Jurkat, Clone E6-1 (cell line): ENCODE measurements at regions not wholly inside any gene's neighbourhood (a gene's known extent, or its start where the extent isn't known, plus 50 kb on each side); places are given as distances from the start of the nearest gene placed in this dataset.

Experiments
- DNase-seq: peaks from one replicate; pipeline ENCODE4 v3.0.0-alpha.2; 2011; ENCODE audit warnings: low read depth, low spot score
- H3K4me3 ChIP-seq: 2 replicates; pipeline ENCODE4 v1.5.1; 2011; ENCODE audit warnings: mild to moderate bottlenecking, low read length, control low read depth, moderate library complexity

DNA sequence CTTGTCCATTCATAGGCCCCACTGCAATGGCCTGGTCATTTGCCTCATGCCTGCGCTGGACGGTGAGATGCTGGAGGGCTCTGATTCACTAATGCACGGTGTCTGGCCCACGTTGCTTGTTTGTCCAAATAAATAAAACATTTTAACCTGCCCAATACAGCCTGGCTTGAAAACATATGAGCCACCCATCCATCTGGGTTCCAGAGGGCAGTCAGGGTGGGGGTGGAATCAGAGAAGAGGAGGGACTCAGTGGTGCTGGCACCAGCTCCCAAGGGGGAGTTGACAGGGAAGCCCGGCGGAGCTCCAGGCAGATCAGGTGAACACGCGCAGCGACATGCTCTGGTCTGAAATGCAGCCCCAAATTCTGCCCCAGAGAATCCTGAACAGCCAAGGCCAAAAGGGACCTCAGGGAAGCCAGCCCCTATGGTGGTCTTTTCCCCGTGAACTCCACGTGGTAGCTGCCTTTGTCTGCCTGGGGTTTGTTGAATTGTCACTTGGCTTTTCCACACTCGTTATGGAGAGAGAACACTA lies 265.2 kb downstream of the UACA start:
- no peak overlapping the region for H3K4me3 ChIP-seq
- DNase-seq, result no peak

- no peak for DNase-seq
Measured at GRCh38 chr15:70497661-70498060, 265.7 kb downstream of the UACA start.

GRCh38 chr15:70495991-70496599 lies 267.3 kb downstream of the UACA start:
- H3K4me3 ChIP-seq, result no peak overlapping the region
- DNase-seq, result no peak

More at GRCh38 chr15:70497661-70498060, 265.7 kb downstream of the UACA start:
- no peak overlapping the region for H3K4me3 ChIP-seq

DNA sequence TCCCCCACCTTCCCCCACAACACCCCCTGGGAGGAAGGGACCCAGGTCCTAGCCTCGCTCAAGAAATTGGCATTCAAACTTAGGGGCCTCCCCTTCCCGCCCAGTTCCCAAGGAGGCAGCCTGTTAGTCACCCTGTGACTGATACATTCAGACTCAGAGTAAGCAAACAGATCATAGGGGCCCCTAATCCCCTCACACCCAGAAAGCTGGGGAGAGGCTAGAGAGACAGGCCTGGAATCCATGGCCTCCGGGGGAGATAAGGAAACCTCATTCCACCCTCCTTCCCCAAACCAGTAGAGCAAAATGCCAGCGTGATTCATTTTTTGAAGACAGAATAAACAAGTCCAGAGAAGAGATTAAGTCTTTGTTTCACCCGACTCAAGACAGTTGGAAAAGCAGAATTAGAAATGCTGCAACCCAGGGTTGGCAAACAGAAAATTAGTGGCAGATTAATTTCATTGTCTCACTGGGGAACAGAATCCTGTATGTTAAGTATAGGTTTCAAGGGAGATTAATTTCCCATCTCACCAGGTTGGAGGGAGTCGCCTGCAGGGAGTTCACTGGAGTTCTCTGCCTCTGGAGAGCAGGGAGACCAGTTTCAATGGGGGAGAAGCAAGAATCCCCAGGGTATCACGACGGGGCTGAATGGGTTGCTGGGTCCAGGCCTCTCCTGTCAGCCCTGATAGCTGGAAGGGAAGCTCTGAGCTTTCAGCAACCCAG lies 268.3 kb downstream of the UACA start:
- no peak for DNase-seq
- no peak overlapping the region for H3K4me3 ChIP-seq

GRCh38 chr15:70494517-70494851 lies 268.9 kb downstream of the UACA start:
- no peak for DNase-seq
- H3K4me3 ChIP-seq, result no peak overlapping the region

DNA sequence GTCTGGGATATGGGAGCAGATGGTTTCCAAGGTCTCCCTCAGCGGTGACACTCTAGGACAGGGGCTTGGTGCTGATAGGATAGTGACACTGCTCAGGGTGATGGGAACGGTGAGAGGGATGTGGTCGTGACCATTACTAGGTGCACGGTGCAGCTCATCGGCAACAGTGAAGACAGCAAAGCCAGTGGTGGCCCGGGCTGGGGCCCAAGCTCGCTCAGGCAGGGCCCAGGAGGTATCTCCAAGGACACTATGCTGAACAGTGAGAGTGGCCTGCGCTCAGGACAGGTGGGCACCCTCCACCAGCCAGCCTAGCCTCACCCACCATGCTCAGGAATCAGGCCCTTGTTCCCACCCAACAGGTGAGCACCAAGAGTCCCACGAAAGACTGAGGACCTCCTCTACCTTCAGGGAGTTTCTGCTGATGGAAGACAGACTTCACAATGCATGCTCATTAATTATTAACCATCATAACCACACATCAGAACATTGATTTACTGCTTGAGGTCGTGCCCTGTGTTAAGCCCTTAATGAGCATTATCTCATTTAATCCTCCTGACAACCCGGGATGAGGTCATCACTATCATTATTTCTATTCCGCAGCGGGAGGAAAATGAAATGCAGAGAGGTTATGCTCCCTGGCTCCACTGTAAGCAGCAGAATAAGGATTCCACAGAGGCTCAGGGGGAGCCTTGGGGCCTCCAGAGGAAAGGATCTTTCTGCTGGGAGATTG lies 269.4 kb downstream of the UACA start:
- DNase-seq, result no peak
- no peak overlapping the region for H3K4me3 ChIP-seq

DNA sequence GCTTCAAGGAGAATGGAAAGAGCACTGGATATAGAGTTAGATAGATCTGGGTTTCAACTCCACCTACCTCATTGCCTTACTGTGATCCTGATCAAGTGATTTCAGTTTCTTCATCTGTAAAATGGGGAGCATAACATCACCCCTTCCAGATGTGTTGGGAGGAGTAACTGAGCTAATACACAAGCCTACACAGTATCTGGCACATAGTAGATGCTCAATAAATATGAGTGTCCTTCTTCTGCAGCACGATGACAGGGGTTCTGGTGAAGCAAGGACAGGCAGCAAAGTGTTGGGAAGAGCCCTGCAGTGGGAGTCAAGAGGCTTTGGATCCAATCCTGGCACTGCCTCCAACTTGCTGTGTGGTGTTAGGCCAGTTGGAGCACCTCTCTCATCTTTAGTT lies 270.0 kb downstream of the UACA start:
- no peak overlapping the region for H3K4me3 ChIP-seq
- no peak for DNase-seq

GRCh38 chr15:70492240-70493177 lies 270.8 kb downstream of the UACA start:
- H3K4me3 ChIP-seq, result peak overlapping the region; percentile 37

GRCh38 chr15:70491641-70492040 lies 271.7 kb downstream of the UACA start:
- peak overlapping the region; percentile 37 for H3K4me3 ChIP-seq
- no peak for DNase-seq

More at GRCh38 chr15:70492240-70493177, 270.8 kb downstream of the UACA start:
- peak; percentile 96 for DNase-seq

- H3K4me3 ChIP-seq, result no peak overlapping the region; the same call in 1 of the 2 replicates
- no peak for DNase-seq
Measured at GRCh38 chr15:70491201-70491621, 272.1 kb downstream of the UACA start.

DNA sequence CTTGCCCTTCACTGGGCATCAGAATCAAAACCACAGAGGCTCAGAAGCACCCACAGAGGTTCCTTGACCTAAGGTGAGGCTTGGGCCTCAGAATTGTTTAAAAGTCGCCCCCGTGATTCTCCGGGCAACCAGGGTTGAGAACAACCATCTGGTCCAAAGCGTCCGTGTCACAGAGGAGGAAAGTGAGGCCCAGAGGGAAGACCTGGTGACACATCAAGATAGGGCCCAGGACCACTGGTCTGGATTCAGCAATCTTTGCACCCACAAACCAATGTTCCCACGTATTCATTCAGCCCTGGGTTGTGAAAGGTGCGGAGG lies 272.6 kb downstream of the UACA start:
- no peak for DNase-seq
- no peak overlapping the region for H3K4me3 ChIP-seq

- no peak overlapping the region for H3K4me3 ChIP-seq
- DNase-seq, result no peak
Measured at GRCh38 chr15:70490148-70490837, 273.1 kb downstream of the UACA start.

DNA sequence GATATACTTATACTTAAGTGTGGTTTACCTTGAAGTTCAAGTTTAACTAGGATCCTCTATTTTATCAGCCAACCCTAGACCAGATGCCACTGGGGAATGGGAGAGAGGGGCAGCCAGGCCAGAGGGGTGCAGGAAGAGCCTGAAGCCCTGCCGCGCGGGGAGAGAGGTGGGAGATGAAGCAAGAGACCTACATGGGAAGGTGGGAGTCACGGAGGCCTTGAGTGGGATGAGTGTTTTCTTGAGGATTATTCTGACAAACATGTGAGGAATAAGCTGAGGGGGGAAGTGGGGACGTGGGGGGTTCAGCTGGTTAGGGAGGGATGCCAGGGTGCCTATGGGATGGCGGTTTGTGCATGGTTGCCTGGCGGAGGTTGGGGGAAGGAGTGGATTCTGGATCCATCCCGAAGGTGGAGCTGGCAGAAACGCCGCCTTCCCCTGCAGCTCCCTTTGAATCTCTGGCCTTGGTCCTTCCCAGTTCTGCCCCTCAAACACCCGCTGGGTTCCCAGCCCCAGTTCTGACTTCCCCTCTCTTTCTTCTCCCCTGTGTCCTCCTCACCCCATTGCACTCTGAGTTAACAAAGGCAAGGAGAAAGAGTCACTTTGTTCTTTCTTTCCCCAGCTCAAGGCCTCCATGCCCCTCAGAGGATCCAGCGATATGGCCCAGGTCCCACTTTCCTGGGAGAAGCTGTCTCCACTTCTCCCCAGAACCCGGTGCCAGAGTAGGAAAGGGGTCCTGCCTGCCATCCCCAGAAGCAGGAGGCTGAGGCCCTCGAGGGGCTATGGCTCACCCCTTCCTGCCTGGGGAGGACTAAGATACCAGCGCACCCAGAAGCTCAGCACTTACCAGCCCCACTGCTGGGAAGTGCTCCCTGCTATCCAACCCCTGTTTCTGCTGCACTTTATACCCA lies 274.2 kb downstream of the UACA start:
- no peak for DNase-seq
- no peak overlapping the region for H3K4me3 ChIP-seq

DNA sequence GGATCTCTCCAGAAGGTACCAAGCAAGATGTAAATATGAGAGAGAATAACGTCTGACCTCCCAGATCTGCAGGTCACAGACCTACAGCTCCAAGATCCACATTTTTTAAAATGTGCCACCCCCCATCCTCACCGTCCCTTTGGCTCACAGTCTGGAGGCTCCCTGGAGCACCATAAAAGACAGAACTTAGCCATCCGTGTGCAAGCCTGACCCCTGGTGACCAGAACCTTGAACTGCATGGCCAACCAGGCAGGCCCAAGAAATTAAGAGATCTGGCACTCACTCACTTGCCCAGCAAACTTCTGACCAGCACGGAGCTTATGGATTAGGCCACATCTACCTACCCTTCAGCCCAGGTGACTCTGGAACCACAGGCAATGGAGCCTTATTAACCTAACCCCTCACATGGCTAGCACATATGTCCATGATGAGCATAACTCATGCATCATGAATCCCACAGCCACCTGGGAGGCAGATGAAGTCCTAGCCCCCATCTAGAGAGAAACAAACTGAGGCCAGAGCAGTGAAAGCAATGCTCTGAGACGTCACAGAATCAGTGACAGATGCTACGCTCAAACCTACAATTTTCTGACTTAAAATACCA lies 275.3 kb downstream of the UACA start:
- no peak for DNase-seq
- no peak overlapping the region for H3K4me3 ChIP-seq

DNA sequence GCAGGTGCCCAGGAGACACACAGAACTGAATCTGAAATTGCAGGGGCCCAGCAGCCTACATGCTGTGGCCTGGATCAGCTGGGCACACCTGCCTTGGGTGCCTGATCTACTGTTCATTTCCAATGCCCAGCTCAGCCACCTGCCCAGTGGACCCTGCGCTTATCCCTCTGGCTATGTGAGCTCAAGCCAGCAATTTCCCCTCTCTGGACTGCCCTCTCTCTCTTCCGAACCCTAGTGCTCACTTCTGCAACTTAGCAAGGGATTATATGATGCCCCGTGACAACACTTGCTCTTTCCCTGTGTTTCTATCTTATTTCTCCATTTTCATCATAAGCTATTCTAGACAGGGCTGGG lies 276.0 kb downstream of the UACA start:
- DNase-seq, result no peak
- H3K4me3 ChIP-seq, result no peak overlapping the region

- DNase-seq, result no peak
- no peak overlapping the region for H3K4me3 ChIP-seq
Measured at GRCh38 chr15:70486451-70487386, 276.6 kb downstream of the UACA start.
